A673 (cell line): ENCODE measurements at regions not wholly inside any gene's neighbourhood (a gene's known extent, or its start where the extent isn't known, plus 50 kb on each side); places are given as distances from the start of the nearest gene placed in this dataset.

ENCODE experiments used
- CTCF ChIP-seq: fragments of 300-800, 200-600 bp; sonication (generic); conservative IDR thresholded peaks from 2 replicates; pipeline ENCODE4 v1.5.1; 2017; ENCODE audit warnings: low read depth, mild to moderate bottlenecking, antibody characterized with exemption, low read length, moderate library complexity, mixed read lengths
- EZH2 ChIP-seq: fragments of 200-600 bp; sonication (generic); IDR thresholded peaks from 2 replicates; pipeline ENCODE4 v1.6.1; 2017; ENCODE audit warnings: borderline replicate concordance, low read depth, mild to moderate bottlenecking, mixed read lengths, antibody characterized with exemption, low read length; ENCODE audit not compliant: poor library complexity, severe bottlenecking

GRCh38 chr6:6402591-6402990, 82.1 kb upstream of the F13A1 start:
- TF ChIP-seq CTCF (no peak), EZH2 (no peak)
